WTC11 (cell line): ENCODE measurements at regions not wholly inside any gene's neighbourhood (a gene's known extent, or its start where the extent isn't known, plus 50 kb on each side); places are given as distances from the start of the nearest gene placed in this dataset.

Source experiments
- ATAC-seq: fragments of 200-7000 bp; cut with Tn5 transposase; 2 replicates; pipeline ENCODE4 v1.10.0; 2021; ENCODE audit warnings: mild to moderate bottlenecking, moderate library complexity
- CTCF ChIA-PET: fragments of 300-600 bp; sonication (Branson Sonifier 250); formaldehyde crosslinking; loops from one replicate; lab custom pipeline; 2021; ENCODE audit warnings: antibody characterized with exemption; lab: Charles Lee
- POLR2A ChIA-PET: fragments of 350-600 bp; sonication (Branson Sonifier 250); formaldehyde crosslinking; loops from one replicate; lab custom pipeline; 2021; ENCODE audit warnings: antibody characterized with exemption; lab: Charles Lee
- DNase-seq: peaks from one replicate; pipeline ENCODE4 v3.0.0; 2021; ENCODE audit warnings: low spot score
- H3K27ac Mint-ChIP-seq: 2 replicates; pipeline ENCODE4 v1.8.0; 2021; ENCODE audit warnings: mixed read lengths
- H3K27me3 Mint-ChIP-seq: 2 replicates; pipeline ENCODE4 v1.8.0; 2021; ENCODE audit warnings: low read depth, mild to moderate bottlenecking, moderate library complexity, mixed read lengths
- H3K36me3 Mint-ChIP-seq: 2 replicates; pipeline ENCODE4 v1.8.0; 2021; ENCODE audit warnings: mixed read lengths
- H3K4me1 Mint-ChIP-seq: 2 replicates; pipeline ENCODE4 v1.8.0; 2022; ENCODE audit warnings: mixed read lengths
- H3K4me3 Mint-ChIP-seq: 2 replicates; pipeline ENCODE4 v1.8.0; 2021; ENCODE audit warnings: mild to moderate bottlenecking, moderate library complexity, mixed read lengths
- H3K9me3 Mint-ChIP-seq: 2 replicates; pipeline ENCODE4 v1.8.0; 2021; ENCODE audit warnings: mixed read lengths
- ATF1 ChIP-seq: sonication (generic); formaldehyde crosslinking; IDR thresholded peaks from 2 replicates; pipeline ENCODE4 v1.8.1; 2023; ENCODE audit warnings: mild to moderate bottlenecking, moderate library complexity, missing genetic modification reagents
- CREM ChIP-seq: sonication (generic); formaldehyde crosslinking; IDR thresholded peaks from 2 replicates; pipeline ENCODE4 v1.8.1; 2022; ENCODE audit warnings: mild to moderate bottlenecking, missing genetic modification reagents, moderate library complexity
- GTF2I ChIP-seq: fragments of 250-450 bp; sonication (Bioruptor Pico); conservative IDR thresholded peaks from 2 replicates; pipeline ENCODE4 v1.4.0; 2021; ENCODE audit warnings: mild to moderate bottlenecking
- HMGA2 ChIP-seq: fragments of 250-450 bp; sonication (Bioruptor Pico); IDR thresholded peaks from 2 replicates; pipeline ENCODE4 v1.4.0; 2021; ENCODE audit warnings: mild to moderate bottlenecking, moderate library complexity
- SMAD4 ChIP-seq: sonication (generic); formaldehyde crosslinking; IDR thresholded peaks from 2 replicates; pipeline ENCODE4 v1.8.0; 2022; ENCODE audit warnings: mild to moderate bottlenecking, missing genetic modification reagents
- TEAD1 ChIP-seq: sonication (generic); formaldehyde crosslinking; IDR thresholded peaks from 2 replicates; pipeline ENCODE4 v1.8.0; 2022; ENCODE audit warnings: mild to moderate bottlenecking, missing genetic modification reagents
- TEAD4 ChIP-seq: sonication (generic); formaldehyde crosslinking; IDR thresholded peaks from 2 replicates; pipeline ENCODE4 v1.8.0; 2022; ENCODE audit warnings: mild to moderate bottlenecking, missing genetic modification reagents
- ZNF138 ChIP-seq: sonication (generic); formaldehyde crosslinking; conservative IDR thresholded peaks from 2 replicates; pipeline ENCODE4 v1.8.1; 2022; ENCODE audit warnings: mild to moderate bottlenecking, moderate library complexity, missing genetic modification reagents
- ZNF263 ChIP-seq: sonication (generic); formaldehyde crosslinking; IDR thresholded peaks from 2 replicates; pipeline ENCODE4 v1.8.1; 2022; ENCODE audit warnings: low read depth, mild to moderate bottlenecking, moderate library complexity, missing genetic modification reagents
- ZNF423 ChIP-seq: fragments of 250-450 bp; sonication (Bioruptor Pico); IDR thresholded peaks from 2 replicates; pipeline ENCODE4 v2.1.2; 2022; ENCODE audit warnings: mild to moderate bottlenecking, moderate library complexity
- TF ChIP-seq, protein P1 (sequence below): sonication (generic); formaldehyde crosslinking; IDR thresholded peaks from 2 replicates; pipeline ENCODE4 v1.8.1; 2023; ENCODE audit warnings: mild to moderate bottlenecking, missing genetic modification reagents
- TF ChIP-seq, protein P2 (sequence below): sonication (generic); formaldehyde crosslinking; IDR thresholded peaks from 2 replicates; pipeline ENCODE4 v1.8.1; 2022; ENCODE audit warnings: mild to moderate bottlenecking, missing genetic modification reagents, moderate library complexity, borderline replicate concordance
- TF ChIP-seq, protein P3 (sequence below): sonication (generic); formaldehyde crosslinking; IDR thresholded peaks from 2 replicates; pipeline ENCODE4 v1.8.1; 2022; ENCODE audit warnings: low read depth, mild to moderate bottlenecking, moderate library complexity, missing genetic modification reagents, borderline replicate concordance
- TF ChIP-seq, protein P4 (sequence below): sonication (generic); formaldehyde crosslinking; IDR thresholded peaks from 2 replicates; pipeline ENCODE4 v1.8.0; 2022; ENCODE audit warnings: missing genetic modification reagents
- TF ChIP-seq, protein P5 (sequence below): sonication (generic); formaldehyde crosslinking; IDR thresholded peaks from 2 replicates; pipeline ENCODE4 v1.8.0; 2023; ENCODE audit warnings: missing genetic modification reagents, mild to moderate bottlenecking, borderline replicate concordance
- TF ChIP-seq, protein P6 (sequence below): sonication (generic); formaldehyde crosslinking; IDR thresholded peaks from 2 replicates; pipeline ENCODE4 v1.8.0; 2022; ENCODE audit warnings: mild to moderate bottlenecking, missing genetic modification reagents
- TF ChIP-seq, protein P7 (sequence below): sonication (generic); formaldehyde crosslinking; IDR thresholded peaks from 2 replicates; pipeline ENCODE4 v1.8.1; 2022; ENCODE audit warnings: low read depth, missing genetic modification reagents, borderline replicate concordance
- TF ChIP-seq, protein P8 (sequence below): fragments of 250-450 bp; sonication (Bioruptor Pico); IDR thresholded peaks from 2 replicates; pipeline ENCODE4 v1.8.0; 2021; ENCODE audit warnings: mild to moderate bottlenecking

DNA sequence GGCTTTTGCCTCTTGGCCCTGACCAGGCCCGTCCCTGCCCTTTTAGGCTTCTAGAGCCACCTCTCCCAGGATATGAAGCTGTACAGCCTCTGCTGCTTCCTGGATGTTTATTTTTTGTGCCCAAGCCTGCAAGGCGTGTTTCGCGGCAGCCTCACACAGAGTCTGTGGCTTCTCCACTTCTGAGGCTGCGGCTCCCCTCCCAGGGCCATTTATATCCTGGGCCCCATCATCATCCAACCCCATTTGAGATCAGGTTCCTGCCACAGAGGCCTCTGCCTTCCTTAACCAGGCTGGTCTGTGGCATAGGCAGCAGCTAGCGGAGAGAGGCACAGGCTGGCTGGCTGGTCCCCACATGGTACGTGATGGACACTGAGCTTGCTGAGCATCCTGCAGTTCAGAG, 114.1 kb upstream of the PWP1 start:
- ChIA-PET POLR2A (no interaction called here), CTCF (no interaction called here)
- peaks cover 11% of the 10 kb centered on the region for H3K9me3 Mint-ChIP-seq
- H3K36me3 Mint-ChIP-seq: no peaks in the 10 kb centered on the region
- H3K27me3 Mint-ChIP-seq: 0 out of 2 replicates have a peak, but pooled peaks cover 6% of the 10 kb centered on the region
- no peak for TF ChIP-seq ZNF138
- TF ChIP-seq HMGA2: no peak
- no peak for TF ChIP-seq CREM (CRISPR knock-in tag)
- TF ChIP-seq, protein P1, sequence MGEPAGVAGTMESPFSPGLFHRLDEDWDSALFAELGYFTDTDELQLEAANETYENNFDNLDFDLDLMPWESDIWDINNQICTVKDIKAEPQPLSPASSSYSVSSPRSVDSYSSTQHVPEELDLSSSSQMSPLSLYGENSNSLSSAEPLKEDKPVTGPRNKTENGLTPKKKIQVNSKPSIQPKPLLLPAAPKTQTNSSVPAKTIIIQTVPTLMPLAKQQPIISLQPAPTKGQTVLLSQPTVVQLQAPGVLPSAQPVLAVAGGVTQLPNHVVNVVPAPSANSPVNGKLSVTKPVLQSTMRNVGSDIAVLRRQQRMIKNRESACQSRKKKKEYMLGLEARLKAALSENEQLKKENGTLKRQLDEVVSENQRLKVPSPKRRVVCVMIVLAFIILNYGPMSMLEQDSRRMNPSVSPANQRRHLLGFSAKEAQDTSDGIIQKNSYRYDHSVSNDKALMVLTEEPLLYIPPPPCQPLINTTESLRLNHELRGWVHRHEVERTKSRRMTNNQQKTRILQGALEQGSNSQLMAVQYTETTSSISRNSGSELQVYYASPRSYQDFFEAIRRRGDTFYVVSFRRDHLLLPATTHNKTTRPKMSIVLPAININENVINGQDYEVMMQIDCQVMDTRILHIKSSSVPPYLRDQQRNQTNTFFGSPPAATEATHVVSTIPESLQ (CRISPR knock-in tag): no peak
- DNase-seq (no peak), ATAC-seq (no peak)
- H3K4me1 Mint-ChIP-seq: peaks cover 4% of the 10 kb centered on the region; the same call in 1 of the 2 replicates
- H3K27ac Mint-ChIP-seq: no peak overlapping the region
- H3K4me3 Mint-ChIP-seq: no peak overlapping the region

DNA sequence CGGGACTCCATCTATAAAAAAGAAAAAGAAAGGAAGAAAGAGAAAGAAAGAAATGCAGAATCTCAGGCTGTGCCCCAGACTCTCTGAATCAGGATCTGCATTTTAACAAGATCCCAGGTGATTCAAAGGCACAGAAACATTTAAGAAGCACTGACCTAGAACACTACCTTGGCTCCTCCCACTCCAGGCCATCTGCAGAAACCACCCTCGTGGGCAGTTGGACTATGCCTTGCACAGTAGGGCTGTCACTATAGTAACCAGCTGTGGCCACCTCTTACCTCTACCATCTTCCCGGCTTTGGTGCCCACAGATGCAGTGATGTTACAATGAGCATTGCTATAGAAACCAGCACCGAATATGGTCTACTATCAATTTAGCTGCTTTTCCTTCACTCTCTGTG, 110.9 kb upstream of the PWP1 start:
- no peak overlapping the region for H3K27ac Mint-ChIP-seq
- no peaks in the 10 kb centered on the region for H3K36me3 Mint-ChIP-seq
- H3K27me3 Mint-ChIP-seq: peaks cover 13% of the 10 kb centered on the region
- CTCF ChIA-PET: interaction anchor here (1.5 kb wide), 1 partner anchor 10 kb away, joined by 5 read pairs; no protein-coding TSS in a partner anchor
- H3K4me3 Mint-ChIP-seq: no peak overlapping the region
- no peak for DNase-seq
- H3K4me1 Mint-ChIP-seq: peaks cover 4% of the 10 kb centered on the region; the same call in 1 of the 2 replicates
- POLR2A ChIA-PET: no interaction called here
- H3K9me3 Mint-ChIP-seq: peaks cover 4% of the 10 kb centered on the region
- TF ChIP-seq, protein P2, sequence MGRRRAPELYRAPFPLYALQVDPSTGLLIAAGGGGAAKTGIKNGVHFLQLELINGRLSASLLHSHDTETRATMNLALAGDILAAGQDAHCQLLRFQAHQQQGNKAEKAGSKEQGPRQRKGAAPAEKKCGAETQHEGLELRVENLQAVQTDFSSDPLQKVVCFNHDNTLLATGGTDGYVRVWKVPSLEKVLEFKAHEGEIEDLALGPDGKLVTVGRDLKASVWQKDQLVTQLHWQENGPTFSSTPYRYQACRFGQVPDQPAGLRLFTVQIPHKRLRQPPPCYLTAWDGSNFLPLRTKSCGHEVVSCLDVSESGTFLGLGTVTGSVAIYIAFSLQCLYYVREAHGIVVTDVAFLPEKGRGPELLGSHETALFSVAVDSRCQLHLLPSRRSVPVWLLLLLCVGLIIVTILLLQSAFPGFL: no peak
- TF ChIP-seq ATF1 (CRISPR knock-in tag) (no peak), TEAD1 (CRISPR knock-in tag) (no peak), ZNF138 (no peak), ZNF423 (CRISPR knock-in tag) (no peak), TEAD4 (CRISPR knock-in tag) (no peak), SMAD4 (CRISPR knock-in tag) (no peak), ZNF263 (no peak), GTF2I (CRISPR knock-in tag) (no peak)
- TF ChIP-seq, protein P3, sequence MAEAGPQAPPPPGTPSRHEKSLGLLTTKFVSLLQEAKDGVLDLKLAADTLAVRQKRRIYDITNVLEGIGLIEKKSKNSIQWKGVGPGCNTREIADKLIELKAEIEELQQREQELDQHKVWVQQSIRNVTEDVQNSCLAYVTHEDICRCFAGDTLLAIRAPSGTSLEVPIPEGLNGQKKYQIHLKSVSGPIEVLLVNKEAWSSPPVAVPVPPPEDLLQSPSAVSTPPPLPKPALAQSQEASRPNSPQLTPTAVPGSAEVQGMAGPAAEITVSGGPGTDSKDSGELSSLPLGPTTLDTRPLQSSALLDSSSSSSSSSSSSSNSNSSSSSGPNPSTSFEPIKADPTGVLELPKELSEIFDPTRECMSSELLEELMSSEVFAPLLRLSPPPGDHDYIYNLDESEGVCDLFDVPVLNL (CRISPR knock-in tag): no peak
- TF ChIP-seq, protein P4, sequence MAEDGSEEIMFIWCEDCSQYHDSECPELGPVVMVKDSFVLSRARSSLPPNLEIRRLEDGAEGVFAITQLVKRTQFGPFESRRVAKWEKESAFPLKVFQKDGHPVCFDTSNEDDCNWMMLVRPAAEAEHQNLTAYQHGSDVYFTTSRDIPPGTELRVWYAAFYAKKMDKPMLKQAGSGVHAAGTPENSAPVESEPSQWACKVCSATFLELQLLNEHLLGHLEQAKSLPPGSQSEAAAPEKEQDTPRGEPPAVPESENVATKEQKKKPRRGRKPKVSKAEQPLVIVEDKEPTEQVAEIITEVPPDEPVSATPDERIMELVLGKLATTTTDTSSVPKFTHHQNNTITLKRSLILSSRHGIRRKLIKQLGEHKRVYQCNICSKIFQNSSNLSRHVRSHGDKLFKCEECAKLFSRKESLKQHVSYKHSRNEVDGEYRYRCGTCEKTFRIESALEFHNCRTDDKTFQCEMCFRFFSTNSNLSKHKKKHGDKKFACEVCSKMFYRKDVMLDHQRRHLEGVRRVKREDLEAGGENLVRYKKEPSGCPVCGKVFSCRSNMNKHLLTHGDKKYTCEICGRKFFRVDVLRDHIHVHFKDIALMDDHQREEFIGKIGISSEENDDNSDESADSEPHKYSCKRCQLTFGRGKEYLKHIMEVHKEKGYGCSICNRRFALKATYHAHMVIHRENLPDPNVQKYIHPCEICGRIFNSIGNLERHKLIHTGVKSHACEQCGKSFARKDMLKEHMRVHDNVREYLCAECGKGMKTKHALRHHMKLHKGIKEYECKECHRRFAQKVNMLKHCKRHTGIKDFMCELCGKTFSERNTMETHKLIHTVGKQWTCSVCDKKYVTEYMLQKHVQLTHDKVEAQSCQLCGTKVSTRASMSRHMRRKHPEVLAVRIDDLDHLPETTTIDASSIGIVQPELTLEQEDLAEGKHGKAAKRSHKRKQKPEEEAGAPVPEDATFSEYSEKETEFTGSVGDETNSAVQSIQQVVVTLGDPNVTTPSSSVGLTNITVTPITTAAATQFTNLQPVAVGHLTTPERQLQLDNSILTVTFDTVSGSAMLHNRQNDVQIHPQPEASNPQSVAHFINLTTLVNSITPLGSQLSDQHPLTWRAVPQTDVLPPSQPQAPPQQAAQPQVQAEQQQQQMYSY (CRISPR knock-in tag): no peak
- TF ChIP-seq, protein P5, sequence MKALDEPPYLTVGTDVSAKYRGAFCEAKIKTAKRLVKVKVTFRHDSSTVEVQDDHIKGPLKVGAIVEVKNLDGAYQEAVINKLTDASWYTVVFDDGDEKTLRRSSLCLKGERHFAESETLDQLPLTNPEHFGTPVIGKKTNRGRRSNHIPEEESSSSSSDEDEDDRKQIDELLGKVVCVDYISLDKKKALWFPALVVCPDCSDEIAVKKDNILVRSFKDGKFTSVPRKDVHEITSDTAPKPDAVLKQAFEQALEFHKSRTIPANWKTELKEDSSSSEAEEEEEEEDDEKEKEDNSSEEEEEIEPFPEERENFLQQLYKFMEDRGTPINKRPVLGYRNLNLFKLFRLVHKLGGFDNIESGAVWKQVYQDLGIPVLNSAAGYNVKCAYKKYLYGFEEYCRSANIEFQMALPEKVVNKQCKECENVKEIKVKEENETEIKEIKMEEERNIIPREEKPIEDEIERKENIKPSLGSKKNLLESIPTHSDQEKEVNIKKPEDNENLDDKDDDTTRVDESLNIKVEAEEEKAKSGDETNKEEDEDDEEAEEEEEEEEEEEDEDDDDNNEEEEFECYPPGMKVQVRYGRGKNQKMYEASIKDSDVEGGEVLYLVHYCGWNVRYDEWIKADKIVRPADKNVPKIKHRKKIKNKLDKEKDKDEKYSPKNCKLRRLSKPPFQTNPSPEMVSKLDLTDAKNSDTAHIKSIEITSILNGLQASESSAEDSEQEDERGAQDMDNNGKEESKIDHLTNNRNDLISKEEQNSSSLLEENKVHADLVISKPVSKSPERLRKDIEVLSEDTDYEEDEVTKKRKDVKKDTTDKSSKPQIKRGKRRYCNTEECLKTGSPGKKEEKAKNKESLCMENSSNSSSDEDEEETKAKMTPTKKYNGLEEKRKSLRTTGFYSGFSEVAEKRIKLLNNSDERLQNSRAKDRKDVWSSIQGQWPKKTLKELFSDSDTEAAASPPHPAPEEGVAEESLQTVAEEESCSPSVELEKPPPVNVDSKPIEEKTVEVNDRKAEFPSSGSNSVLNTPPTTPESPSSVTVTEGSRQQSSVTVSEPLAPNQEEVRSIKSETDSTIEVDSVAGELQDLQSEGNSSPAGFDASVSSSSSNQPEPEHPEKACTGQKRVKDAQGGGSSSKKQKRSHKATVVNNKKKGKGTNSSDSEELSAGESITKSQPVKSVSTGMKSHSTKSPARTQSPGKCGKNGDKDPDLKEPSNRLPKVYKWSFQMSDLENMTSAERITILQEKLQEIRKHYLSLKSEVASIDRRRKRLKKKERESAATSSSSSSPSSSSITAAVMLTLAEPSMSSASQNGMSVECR (CRISPR knock-in tag): no peak
- TF ChIP-seq, protein P6, sequence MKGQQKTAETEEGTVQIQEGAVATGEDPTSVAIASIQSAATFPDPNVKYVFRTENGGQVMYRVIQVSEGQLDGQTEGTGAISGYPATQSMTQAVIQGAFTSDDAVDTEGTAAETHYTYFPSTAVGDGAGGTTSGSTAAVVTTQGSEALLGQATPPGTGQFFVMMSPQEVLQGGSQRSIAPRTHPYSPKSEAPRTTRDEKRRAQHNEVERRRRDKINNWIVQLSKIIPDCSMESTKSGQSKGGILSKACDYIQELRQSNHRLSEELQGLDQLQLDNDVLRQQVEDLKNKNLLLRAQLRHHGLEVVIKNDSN (CRISPR knock-in tag): no peak
- TF ChIP-seq, protein P7, sequence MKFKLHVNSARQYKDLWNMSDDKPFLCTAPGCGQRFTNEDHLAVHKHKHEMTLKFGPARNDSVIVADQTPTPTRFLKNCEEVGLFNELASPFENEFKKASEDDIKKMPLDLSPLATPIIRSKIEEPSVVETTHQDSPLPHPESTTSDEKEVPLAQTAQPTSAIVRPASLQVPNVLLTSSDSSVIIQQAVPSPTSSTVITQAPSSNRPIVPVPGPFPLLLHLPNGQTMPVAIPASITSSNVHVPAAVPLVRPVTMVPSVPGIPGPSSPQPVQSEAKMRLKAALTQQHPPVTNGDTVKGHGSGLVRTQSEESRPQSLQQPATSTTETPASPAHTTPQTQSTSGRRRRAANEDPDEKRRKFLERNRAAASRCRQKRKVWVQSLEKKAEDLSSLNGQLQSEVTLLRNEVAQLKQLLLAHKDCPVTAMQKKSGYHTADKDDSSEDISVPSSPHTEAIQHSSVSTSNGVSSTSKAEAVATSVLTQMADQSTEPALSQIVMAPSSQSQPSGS (CRISPR knock-in tag): no peak
- TF ChIP-seq, protein P8, sequence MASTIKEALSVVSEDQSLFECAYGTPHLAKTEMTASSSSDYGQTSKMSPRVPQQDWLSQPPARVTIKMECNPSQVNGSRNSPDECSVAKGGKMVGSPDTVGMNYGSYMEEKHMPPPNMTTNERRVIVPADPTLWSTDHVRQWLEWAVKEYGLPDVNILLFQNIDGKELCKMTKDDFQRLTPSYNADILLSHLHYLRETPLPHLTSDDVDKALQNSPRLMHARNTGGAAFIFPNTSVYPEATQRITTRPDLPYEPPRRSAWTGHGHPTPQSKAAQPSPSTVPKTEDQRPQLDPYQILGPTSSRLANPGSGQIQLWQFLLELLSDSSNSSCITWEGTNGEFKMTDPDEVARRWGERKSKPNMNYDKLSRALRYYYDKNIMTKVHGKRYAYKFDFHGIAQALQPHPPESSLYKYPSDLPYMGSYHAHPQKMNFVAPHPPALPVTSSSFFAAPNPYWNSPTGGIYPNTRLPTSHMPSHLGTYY (CRISPR knock-in tag): no peak
- TF ChIP-seq, all 79 proteins: peak for 0
- ATAC-seq: no peak
